ENCODE measurements at regions not wholly inside any gene's neighbourhood (a gene's known extent, or its start where the extent isn't known, plus 50 kb on each side); places are given as distances from the start of the nearest gene placed in this dataset.

GRCh38 chr6:22903826-22904225 is 334.5 kb downstream of the HDGFL1 start:
- no peak for TF ChIP-seq CTCF (conservative IDR thresholded peaks at IDR 0.05)
- no peak for TF ChIP-seq ZFX (IDR thresholded peaks at IDR 0.05)
